ENCODE measurements at regions not wholly inside any gene's neighbourhood (a gene's known extent, or its start where the extent isn't known, plus 50 kb on each side); places are given as distances from the start of the nearest gene placed in this dataset.

- DNase-seq (ENCODE audit: low spot score) = no peak
- intact Hi-C loops (cut with DNase I) = no loop called here
These were observed 317.2 kb upstream of the FIGN start for GRCh38 chr2:164053021-164053420.

- no peak for DNase-seq (ENCODE audit: low spot score)
- intact Hi-C loops (cut with DNase I) = no loop called here
These were observed 316.2 kb upstream of the FIGN start for GRCh38 chr2:164052006-164052405.

DNA sequence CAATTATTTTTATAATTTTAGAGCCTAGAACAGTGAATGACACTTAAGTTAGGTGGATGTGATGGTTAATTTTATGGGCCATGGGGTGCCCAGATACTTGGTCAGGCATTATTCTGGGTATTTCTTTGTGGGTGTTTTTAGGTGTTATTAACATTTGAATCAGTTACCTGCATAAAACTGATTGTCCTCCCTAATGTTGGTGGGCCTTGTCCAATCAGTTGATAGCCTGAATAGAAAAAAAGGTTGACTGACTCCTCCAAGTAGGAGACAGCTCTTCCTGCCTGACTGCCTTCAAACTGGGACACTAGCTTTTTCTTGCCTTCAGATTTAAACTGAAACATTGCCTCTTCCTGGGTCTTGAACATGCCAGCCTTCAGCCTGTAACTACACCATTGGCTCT, 312.9 kb upstream of the FIGN start:
- DNase-seq (ENCODE audit: low spot score) = no peak
- intact Hi-C loops (cut with DNase I) = loop anchor here (5.0 kb wide), 1 partner anchor 311 kb away; the partner anchor contains the start of gene FIGN

GRCh38 chr2:164046040-164046439, 310.2 kb upstream of the FIGN start:
- intact Hi-C loops (cut with DNase I) = loop anchor here (5.0 kb wide), 1 partner anchor 309 kb away; the partner anchor contains the start of gene FIGN

GRCh38 chr2:164044622-164045021, 308.8 kb upstream of the FIGN start:
- no peak for DNase-seq (ENCODE audit: low spot score)
- intact Hi-C loops (cut with DNase I) = loop anchor here (5.0 kb wide), 1 partner anchor 307 kb away; the partner anchor contains the start of gene FIGN

More at GRCh38 chr2:164046040-164046439, 310.2 kb upstream of the FIGN start:
- no peak for DNase-seq (ENCODE audit: low spot score)

DNA sequence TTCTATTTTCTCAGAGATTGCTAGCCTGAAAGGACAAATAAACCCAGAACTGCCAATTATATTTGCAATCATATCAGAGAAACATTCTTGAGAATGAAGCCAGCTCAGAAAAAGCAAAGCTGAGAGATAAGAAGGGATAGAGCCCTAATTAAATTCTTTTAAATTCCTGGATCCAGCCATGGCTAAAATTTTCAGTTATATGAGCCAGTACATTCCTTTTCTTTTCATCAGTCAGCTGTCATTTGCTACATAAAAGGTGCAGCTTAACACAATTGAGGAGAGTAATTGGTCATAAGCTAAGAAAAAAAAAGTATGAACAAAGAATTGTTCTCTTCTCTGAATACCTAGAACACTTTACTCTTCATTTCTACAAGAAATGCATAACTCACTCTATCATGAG, 303.5 kb upstream of the FIGN start:
- intact Hi-C loops (cut with DNase I) = no loop called here
- DNase-seq (ENCODE audit: low spot score) = no peak

- intact Hi-C loops (cut with DNase I) = no loop called here
- DNase-seq (ENCODE audit: low spot score) = no peak
These were observed 297.2 kb upstream of the FIGN start for GRCh38 chr2:164032995-164033394.

DNA sequence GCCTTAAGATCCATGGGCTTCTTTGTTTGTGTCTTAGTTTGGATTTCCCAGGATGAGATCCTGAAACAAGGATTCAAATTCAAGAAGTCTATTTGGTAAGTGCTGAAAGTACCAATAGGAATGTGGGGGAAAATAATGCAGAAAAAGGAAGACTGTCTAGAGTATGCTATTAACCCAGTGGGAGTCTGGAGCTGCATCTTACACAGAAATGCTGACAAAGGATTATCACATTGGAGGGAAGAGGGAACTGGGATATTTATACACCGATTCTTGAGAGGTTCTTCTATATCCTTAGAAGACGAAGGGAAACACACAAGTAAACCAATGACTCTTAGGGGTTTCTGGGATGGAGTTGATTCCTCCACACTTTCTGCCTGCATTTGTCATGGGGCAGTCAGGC, 294.8 kb upstream of the FIGN start:
- intact Hi-C loops (cut with DNase I) = no loop called here
- no peak for DNase-seq (ENCODE audit: low spot score)

- no peak for DNase-seq (ENCODE audit: low spot score)
- intact Hi-C loops (cut with DNase I) = no loop called here
These were observed 293.2 kb upstream of the FIGN start for GRCh38 chr2:164028814-164029534.

GRCh38 chr2:164024396-164024795, 288.6 kb upstream of the FIGN start:
- intact Hi-C loops (cut with DNase I) = no loop called here

DNA sequence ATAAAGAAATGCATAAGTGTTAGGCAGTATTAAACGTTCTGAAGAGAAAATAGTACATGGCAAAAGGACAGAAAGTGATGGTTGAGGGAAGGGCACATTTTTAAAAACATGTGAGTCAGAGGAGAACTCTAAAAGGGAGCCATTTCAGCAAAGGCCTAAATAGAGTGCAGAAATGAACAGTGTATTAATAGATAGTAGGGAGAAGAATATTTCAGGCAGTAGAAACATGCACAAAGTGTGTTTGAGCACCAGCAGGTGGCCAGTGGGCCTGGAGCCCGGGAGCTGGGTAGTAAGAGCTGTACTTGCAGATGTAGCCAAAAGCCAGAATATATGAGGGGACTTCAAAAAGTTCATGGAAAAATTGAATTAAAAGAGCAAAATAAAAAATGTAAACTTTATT, 288.1 kb upstream of the FIGN start:
- DNase-seq (ENCODE audit: low spot score) = no peak
- intact Hi-C loops (cut with DNase I) = no loop called here

More at GRCh38 chr2:164024396-164024795, 288.6 kb upstream of the FIGN start:
- DNase-seq (ENCODE audit: low spot score) = no peak

GRCh38 chr2:164015328-164016123, 279.7 kb upstream of the FIGN start:
- DNase-seq (ENCODE audit: low spot score) = no peak
- intact Hi-C loops (cut with DNase I) = no loop called here

GRCh38 chr2:164014791-164015190, 279.0 kb upstream of the FIGN start:
- intact Hi-C loops (cut with DNase I) = no loop called here
- no peak for DNase-seq (ENCODE audit: low spot score)

DNA sequence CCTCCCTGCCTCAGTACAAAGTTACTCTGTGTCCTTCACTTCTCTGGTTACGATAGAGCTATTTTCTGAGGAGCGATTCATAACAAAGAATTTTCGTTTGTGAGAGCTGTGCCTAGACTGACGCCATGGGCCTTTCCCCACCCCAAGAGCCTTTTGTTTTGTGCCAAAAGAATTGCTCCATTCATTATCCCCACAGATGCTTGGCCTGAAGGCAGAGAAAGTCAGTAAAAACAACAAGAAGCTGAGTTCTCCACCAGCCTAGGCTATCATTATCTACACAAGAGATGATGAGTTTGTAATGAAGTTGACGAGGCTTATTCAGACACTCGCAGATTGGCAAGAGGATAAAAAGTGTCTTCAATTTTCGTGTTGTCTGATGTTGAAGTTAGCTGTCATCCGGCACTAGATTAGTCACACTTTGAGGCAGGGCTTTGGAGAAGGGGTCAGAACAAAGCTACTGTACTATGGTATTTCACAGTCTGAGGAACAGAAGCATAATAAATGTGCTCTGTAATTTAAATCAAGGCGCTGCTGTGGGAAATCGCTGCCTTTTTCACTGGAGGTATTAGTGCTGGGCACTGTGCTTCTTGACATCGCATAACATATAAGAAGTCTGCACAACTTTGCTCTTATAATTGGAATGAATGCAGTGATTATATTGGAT, 278.4 kb upstream of the FIGN start:
- DNase-seq (ENCODE audit: low spot score) = no peak
- intact Hi-C loops (cut with DNase I) = no loop called here

DNA sequence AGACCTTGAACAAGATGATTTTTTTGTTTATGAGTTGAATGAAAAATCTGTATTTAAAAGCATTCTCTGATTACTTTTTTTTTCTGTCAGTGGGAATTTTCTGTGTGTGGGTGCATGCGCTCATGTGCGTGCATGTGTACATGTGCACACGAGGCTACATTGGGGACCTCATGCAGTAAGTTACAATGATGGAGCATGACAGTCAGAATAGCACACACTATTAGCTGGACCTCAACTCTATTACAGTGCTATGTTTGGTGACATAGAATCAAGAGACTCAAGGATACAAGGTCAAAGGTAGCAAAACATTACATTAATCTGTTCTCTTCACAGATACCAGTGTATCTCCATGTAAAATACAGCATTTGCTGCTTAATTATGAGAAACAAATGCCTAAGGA, 276.8 kb upstream of the FIGN start:
- intact Hi-C loops (cut with DNase I) = no loop called here
- no peak for DNase-seq (ENCODE audit: low spot score)

- no peak for DNase-seq (ENCODE audit: low spot score)
- intact Hi-C loops (cut with DNase I) = no loop called here
These were observed 274.0 kb upstream of the FIGN start for GRCh38 chr2:164009756-164010337.

GRCh38 chr2:164008752-164009151, 272.9 kb upstream of the FIGN start:
- no peak for DNase-seq (ENCODE audit: low spot score)
- intact Hi-C loops (cut with DNase I) = no loop called here

DNA sequence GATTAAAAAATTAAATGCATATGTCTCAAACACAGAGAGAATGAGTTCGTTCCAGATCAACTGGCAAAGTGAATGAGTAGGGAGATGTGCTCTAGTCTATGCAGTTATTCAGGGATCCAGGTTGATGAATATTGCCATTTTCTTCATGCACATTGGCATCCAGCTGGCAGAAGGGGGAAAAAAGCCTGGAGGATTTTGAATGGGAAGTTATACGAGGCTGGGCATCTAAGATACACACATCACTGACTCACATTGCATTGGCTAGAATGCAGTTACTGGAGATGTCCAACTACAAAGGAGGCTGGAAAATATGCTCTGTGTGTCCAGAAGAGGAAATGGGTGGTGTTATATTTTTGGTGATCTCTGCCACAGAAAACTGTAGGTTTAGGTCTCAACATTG, 270.9 kb upstream of the FIGN start:
- intact Hi-C loops (cut with DNase I) = no loop called here
- DNase-seq (ENCODE audit: low spot score) = no peak

DNA sequence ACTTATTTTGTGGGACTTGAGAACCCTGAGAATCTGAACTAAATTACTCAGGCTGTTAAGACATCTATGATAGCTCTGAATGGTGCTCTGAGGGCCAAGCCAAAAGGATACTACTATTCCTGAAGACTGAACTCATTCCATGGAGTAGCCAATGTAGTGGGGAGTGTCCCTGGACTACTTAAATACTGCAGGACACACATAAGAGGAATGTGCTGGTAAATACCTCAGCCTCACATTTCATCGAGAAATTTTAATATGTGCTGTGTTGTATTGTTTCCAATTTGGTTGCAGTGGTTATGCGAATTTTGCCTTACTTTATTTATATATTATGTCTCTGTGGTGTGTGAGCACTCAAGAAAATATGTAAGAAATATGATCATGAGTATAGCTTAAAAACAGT, 264.4 kb upstream of the FIGN start:
- no peak for DNase-seq (ENCODE audit: low spot score)
- intact Hi-C loops (cut with DNase I) = no loop called here

- intact Hi-C loops (cut with DNase I) = no loop called here
- DNase-seq (ENCODE audit: low spot score) = no peak
These were observed 261.7 kb upstream of the FIGN start for GRCh38 chr2:163997466-163997865.
